IMR-90 (cell line): ENCODE measurements at regions not wholly inside any gene's neighbourhood (a gene's known extent, or its start where the extent isn't known, plus 50 kb on each side); places are given as distances from the start of the nearest gene placed in this dataset.
"Not testable (repeated sequence)": the region's sequence is repeated elsewhere in the genome, so short reads cannot be mapped to it uniquely, and the experiment has no call there.

Experiments used
- ATAC-seq: fragments of 200-7000 bp; cut with Tn5 transposase; 2 replicates; pipeline ENCODE4 v1.9.1; 2020; ENCODE audit warnings: low read depth, mild to moderate bottlenecking, moderate library complexity
- BruUV-seq: library from RNA; stranded (reverse); fragments of 400-500 nt; replicated peaks from 2 replicates; lab custom pipeline; 2021; lab: Mats Ljungman, UMichigan
- CTCF ChIA-PET: fragments of 300-600 bp; formaldehyde crosslinking; extraction: SDS; loops from one replicate; lab custom pipeline; 2021; ENCODE audit warnings: antibody characterized with exemption; lab: Yijun Ruan, JAX
- POLR2A ChIA-PET: fragments of 300-600 bp; sonication (Branson Sonifier 250); formaldehyde crosslinking; loops from one replicate; lab custom pipeline; 2022; ENCODE audit warnings: antibody characterized with exemption; ENCODE audit not compliant: unreplicated experiment; lab: Charles Lee
- DNase-seq: peaks from one replicate; pipeline ENCODE4 v3.0.0; 2013
- H2AFZ ChIP-seq: replicated peaks from 2 replicates; pipeline ENCODE3; 2013; ENCODE audit warnings: low read length, mild to moderate bottlenecking; ENCODE audit not compliant: poor library complexity
- H2AK5ac ChIP-seq: 2 replicates; pipeline ENCODE4 v1.6.1; 2013; ENCODE audit warnings: low read depth, low read length, inconsistent platforms
- H2AK9ac ChIP-seq: replicated peaks from 2 replicates; pipeline ENCODE3; 2013; ENCODE audit warnings: mild to moderate bottlenecking, low read depth, low read length, moderate library complexity; ENCODE audit not compliant: poor library complexity
- H2BK120ac ChIP-seq: 2 replicates; pipeline ENCODE4 v1.6.1; 2013; ENCODE audit warnings: low read depth, low read length, inconsistent platforms
- H2BK15ac ChIP-seq: 3 replicates; pipeline ENCODE4 v1.6.1; 2013; ENCODE audit warnings: low read depth, low read length, inconsistent platforms
- H2BK20ac ChIP-seq: 2 replicates; pipeline ENCODE4 v1.6.1; 2013; ENCODE audit warnings: low read depth, mild to moderate bottlenecking, inconsistent platforms, low read length, moderate library complexity
- H2BK5ac ChIP-seq: 2 replicates; pipeline ENCODE4 v1.6.1; 2013; ENCODE audit warnings: mild to moderate bottlenecking, low read depth, low read length, inconsistent platforms; ENCODE audit not compliant: poor library complexity, severe bottlenecking
- H3K14ac ChIP-seq: replicated peaks from 2 replicates; pipeline ENCODE4 v1.6.1; 2013; ENCODE audit warnings: low read depth, low read length, inconsistent platforms
- H3K18ac ChIP-seq: 2 replicates; pipeline ENCODE4 v1.6.1; 2013; ENCODE audit warnings: low read depth, low read length, control low read depth
- H3K23ac ChIP-seq: 2 replicates; pipeline ENCODE4 v1.6.1; 2013; ENCODE audit warnings: low read depth, low read length, inconsistent platforms
- H3K27ac ChIP-seq: 2 replicates; pipeline ENCODE4 v1.5.1; 2013; ENCODE audit warnings: mild to moderate bottlenecking, control low read depth, low read length; ENCODE audit not compliant: insufficient read depth
- H3K27me3 ChIP-seq: 2 replicates; pipeline ENCODE4 v1.6.1; 2013; ENCODE audit warnings: low read length; ENCODE audit not compliant: control insufficient read depth, insufficient read depth
- H3K36me3 ChIP-seq: 2 replicates; pipeline ENCODE4 v1.6.1; 2013; ENCODE audit warnings: low read length, mixed read lengths; ENCODE audit not compliant: control insufficient read depth, insufficient read depth
- H3K4ac ChIP-seq: 2 replicates; pipeline ENCODE4 v1.6.1; 2013; ENCODE audit warnings: low read depth, low read length, inconsistent platforms
- H3K4me1 ChIP-seq: 2 replicates; pipeline ENCODE4 v1.6.1; 2013; ENCODE audit warnings: low read length, mixed read lengths; ENCODE audit not compliant: control insufficient read depth, insufficient read depth
- H3K4me2 ChIP-seq: 2 replicates; pipeline ENCODE4 v1.6.1; 2013; ENCODE audit warnings: low read depth, mild to moderate bottlenecking, control low read depth, low read length, moderate library complexity
- H3K4me3 ChIP-seq: 2 replicates; pipeline ENCODE4 v1.5.1; 2013; ENCODE audit warnings: low read depth, mild to moderate bottlenecking, control low read depth, low read length, moderate library complexity; ENCODE audit not compliant: insufficient read depth
- H3K56ac ChIP-seq: 2 replicates; pipeline ENCODE4 v1.6.1; 2013; ENCODE audit warnings: low read length, inconsistent platforms; ENCODE audit not compliant: insufficient read depth; ENCODE audit errors: extremely low read depth
- H3K79me1 ChIP-seq, 2 experiments: 2 replicates each; pipeline ENCODE4 v1.6.1; 2013; ENCODE audit warnings: low read length in 2 of 2, inconsistent platforms in 1 of 2, low read depth in 1 of 2
- H3K9ac ChIP-seq: 2 replicates; pipeline ENCODE4 v1.6.1; 2013; ENCODE audit warnings: low read depth, low read length, control low read depth
- H3K9me1 ChIP-seq: 2 replicates; pipeline ENCODE4 v1.6.1; 2013; ENCODE audit warnings: low read length, inconsistent platforms; ENCODE audit not compliant: insufficient read depth
- H3K9me3 ChIP-seq: 2 replicates; pipeline ENCODE4 v1.6.1; 2013; ENCODE audit warnings: low read length; ENCODE audit not compliant: control insufficient read depth, insufficient read depth
- H4K20me1 ChIP-seq: 2 replicates; pipeline ENCODE4 v1.6.1; 2013; ENCODE audit warnings: low read length, inconsistent platforms; ENCODE audit not compliant: insufficient read depth
- H4K5ac ChIP-seq: 2 replicates; pipeline ENCODE4 v1.6.1; 2013; ENCODE audit warnings: mild to moderate bottlenecking, low read depth, low read length, control low read depth
- H4K8ac ChIP-seq, 2 experiments: 2 replicates each; pipeline ENCODE4 v1.6.1; 2013; ENCODE audit warnings: low read depth in 2 of 2, low read length in 2 of 2, control low read depth in 1 of 2, inconsistent platforms in 1 of 2
- H4K91ac ChIP-seq: 2 replicates; pipeline ENCODE4 v1.6.1; 2013; ENCODE audit warnings: low read depth, low read length, inconsistent platforms; ENCODE audit not compliant: insufficient read depth
- WGBS, 2 experiments: methylation state at CpG; one replicate each; pipeline versions ENCODE4 v1.1.5 to v1.1.7; 2013; ENCODE audit warnings: missing lambda C conversion rate in 2 of 2; ENCODE audit not compliant: insufficient read length in 1 of 2; ENCODE audit errors: extremely low coverage in 2 of 2; 5-methylcytosine and 5-hydroxymethylcytosine counted together
- dilution Hi-C: fragments of 300-500 bp; cut with HindIII; formaldehyde crosslinking; loops from one replicate; pipeline ENCODE4 v1.14.3; 2018; ENCODE audit warnings: low sequenced_read_pairs; ENCODE audit not compliant: unreplicated experiment
- in situ Hi-C: fragments of 300-500 bp; cut with MboI; formaldehyde crosslinking; loops from 3 replicates; pipeline ENCODE4 v1.14.3; 2019; ENCODE audit warnings: low sequenced_read_pairs, inconsistent platforms, mixed read lengths
- intact Hi-C: fragments of 100-400 bp; cut with micrococcal nuclease; formaldehyde crosslinking; loops from 2 replicates; pipeline ENCODE4 v1.10.0; 2022

DNA sequence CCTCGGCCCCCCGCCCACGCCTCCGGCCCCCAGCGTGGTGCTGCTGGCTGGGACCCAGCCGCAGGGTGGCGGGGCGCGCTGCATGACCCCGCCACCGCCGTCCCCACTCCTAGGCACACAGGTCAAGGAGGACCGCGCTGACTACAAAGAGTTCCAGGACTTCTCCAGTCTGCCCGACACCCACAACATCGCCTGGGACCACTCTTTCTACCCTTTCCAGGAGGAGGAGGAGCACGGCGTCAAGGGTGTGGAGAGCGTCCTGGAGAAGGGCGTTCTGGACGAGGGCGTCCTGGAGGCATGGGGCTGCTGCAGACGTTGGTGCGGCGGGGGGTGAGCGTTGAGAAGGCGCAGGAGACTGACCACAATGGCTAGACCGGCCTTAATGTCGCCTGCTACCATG is 101.7 kb upstream of the OR4C13 start:
- H4K20me1 ChIP-seq, H3K4me2 ChIP-seq, intact Hi-C loops, H3K27me3 ChIP-seq, H3K14ac ChIP-seq, H3K4ac ChIP-seq, H4K91ac ChIP-seq, H3K9me3 ChIP-seq, H3K18ac ChIP-seq, H2BK15ac ChIP-seq, H3K56ac ChIP-seq, H3K9me1 ChIP-seq, BruUV-seq, POLR2A ChIA-PET, H3K4me3 ChIP-seq, DNase-seq, H3K23ac ChIP-seq, H2AFZ ChIP-seq, H2BK5ac ChIP-seq, H3K4me1 ChIP-seq, H4K8ac ChIP-seq, H2AK5ac ChIP-seq, H3K79me1 ChIP-seq, ATAC-seq, H2AK9ac ChIP-seq, H3K36me3 ChIP-seq, H2BK20ac ChIP-seq, H4K5ac ChIP-seq, H3K9ac ChIP-seq, CTCF ChIA-PET, H3K27ac ChIP-seq, dilution Hi-C loops, in situ Hi-C loops, H2BK120ac ChIP-seq: not testable (repeated sequence)
- WGBS, 2 experiments = 82% methylated on average over 10 of the region's 29 CpGs; no CpG with 5 or more reads in 1 of the 2 experiments
